ENCODE measurements at regions not wholly inside any gene's neighbourhood (a gene's known extent, or its start where the extent isn't known, plus 50 kb on each side); places are given as distances from the start of the nearest gene placed in this dataset.

- no peak overlapping the region for H3K4me3 ChIP-seq (ENCODE audit: control insufficient read depth, low read depth, low read length)
- DNase-seq (ENCODE audit: low read depth), result no peak
- no peak for TF ChIP-seq CTCF (IDR thresholded peaks at IDR 0.05; ENCODE audit: control insufficient read depth, insufficient read depth, low read depth, low read length, missing control alignments)
Observed at GRCh38 chr17:36679815-36680467, 78.6 kb downstream of the MRM1 start.

- TF ChIP-seq CTCF (IDR thresholded peaks at IDR 0.05; ENCODE audit: control insufficient read depth, insufficient read depth, low read depth, low read length, missing control alignments), result no peak
- H3K4me3 ChIP-seq (ENCODE audit: control insufficient read depth, low read depth, low read length), result no peak overlapping the region
- DNase-seq (ENCODE audit: low read depth), result no peak
Observed at GRCh38 chr17:36680701-36681202, 79.4 kb downstream of the MRM1 start.

GRCh38 chr17:36682773-36683172 is 81.4 kb downstream of the MRM1 start:
- DNase-seq (ENCODE audit: low read depth), result no peak
- no peak for TF ChIP-seq CTCF (IDR thresholded peaks at IDR 0.05; ENCODE audit: control insufficient read depth, insufficient read depth, low read depth, low read length, missing control alignments)
- no peak overlapping the region for H3K4me3 ChIP-seq (ENCODE audit: control insufficient read depth, low read depth, low read length)

GRCh38 chr17:36683387-36683786 is 82.0 kb downstream of the MRM1 start:
- no peak overlapping the region for H3K4me3 ChIP-seq (ENCODE audit: control insufficient read depth, low read depth, low read length)
- DNase-seq (ENCODE audit: low read depth), result no peak
- TF ChIP-seq CTCF (IDR thresholded peaks at IDR 0.05; ENCODE audit: control insufficient read depth, insufficient read depth, low read depth, low read length, missing control alignments), result no peak

- DNase-seq (ENCODE audit: low read depth), result no peak
- no peak for TF ChIP-seq CTCF (IDR thresholded peaks at IDR 0.05; ENCODE audit: control insufficient read depth, insufficient read depth, low read depth, low read length, missing control alignments)
Observed at GRCh38 chr17:36684134-36684533, 82.8 kb downstream of the MRM1 start.

GRCh38 chr17:36686123-36686669 is 84.8 kb downstream of the MRM1 start:
- no peak for DNase-seq (ENCODE audit: low read depth)
- TF ChIP-seq CTCF (IDR thresholded peaks at IDR 0.05; ENCODE audit: control insufficient read depth, insufficient read depth, low read depth, low read length, missing control alignments), result no peak
- no peak overlapping the region for H3K4me3 ChIP-seq (ENCODE audit: control insufficient read depth, low read depth, low read length)

More at GRCh38 chr17:36684134-36684533, 82.8 kb downstream of the MRM1 start:
- no peak overlapping the region for H3K4me3 ChIP-seq (ENCODE audit: control insufficient read depth, low read depth, low read length)

Measured in AG09309 (cell line).